PC-3 (cell line): ENCODE measurements at regions not wholly inside any gene's neighbourhood (a gene's known extent, or its start where the extent isn't known, plus 50 kb on each side); places are given as distances from the start of the nearest gene placed in this dataset.

Source experiments
- CTCF ChIP-seq: fragments of 300-600 bp; sonication (generic); conservative IDR thresholded peaks from 2 replicates; pipeline ENCODE4 v1.5.1; 2017; ENCODE audit warnings: antibody characterized with exemption, low read depth, mild to moderate bottlenecking, low read length
- EZH2 ChIP-seq: fragments of 300-600 bp; sonication (generic); IDR thresholded peaks from one replicate; pipeline ENCODE4 v1.6.1; 2017; ENCODE audit warnings: antibody characterized with exemption, mild to moderate bottlenecking, low read length; ENCODE audit not compliant: unreplicated experiment
- EZH2phosphoT487 ChIP-seq: fragments of 300-600 bp; sonication (generic); IDR thresholded peaks from 2 replicates; pipeline ENCODE4 v1.6.1; 2018; ENCODE audit warnings: mild to moderate bottlenecking, antibody characterized with exemption, low read length, borderline replicate concordance

GRCh38 chr3:73952781-73953180 is 328.0 kb upstream of the PDZRN3 start:
- TF ChIP-seq CTCF (no peak), EZH2phosphoT487 (no peak), EZH2 (no peak)
